Ishikawa (cell line): ENCODE measurements at regions not wholly inside any gene's neighbourhood (a gene's known extent, or its start where the extent isn't known, plus 50 kb on each side); places are given as distances from the start of the nearest gene placed in this dataset.

Source experiments
- CEBPB ChIP-seq: IDR thresholded peaks from 2 replicates; pipeline ENCODE4 v1.6.1; 2012
- CREB1 ChIP-seq: IDR thresholded peaks from 2 replicates; pipeline ENCODE4 v1.6.1; 2012; ENCODE audit warnings: low read depth
- EGR1 ChIP-seq: IDR thresholded peaks from 2 replicates; pipeline ENCODE4 v1.6.1; 2012
- EP300 ChIP-seq: IDR thresholded peaks from 2 replicates; pipeline ENCODE4 v1.6.1; 2012; ENCODE audit warnings: borderline replicate concordance
- FOXM1 ChIP-seq: IDR thresholded peaks from 2 replicates; pipeline ENCODE4 v1.6.1; 2012; ENCODE audit warnings: low read depth, borderline replicate concordance
- MAX ChIP-seq: IDR thresholded peaks from 2 replicates; pipeline ENCODE4 v1.6.1; 2012
- NFIC ChIP-seq: IDR thresholded peaks from 2 replicates; pipeline ENCODE4 v1.6.1; 2012
- RAD21 ChIP-seq: IDR thresholded peaks from 2 replicates; pipeline ENCODE4 v1.6.1; 2012; ENCODE audit warnings: low read depth
- REST ChIP-seq: IDR thresholded peaks from 2 replicates; pipeline ENCODE4 v1.6.1; 2012; ENCODE audit warnings: low read depth, mild to moderate bottlenecking
- TAF1 ChIP-seq: IDR thresholded peaks from 2 replicates; pipeline ENCODE4 v1.6.1; 2012; ENCODE audit warnings: low read depth, mild to moderate bottlenecking
- TCF12 ChIP-seq: IDR thresholded peaks from 2 replicates; pipeline ENCODE4 v1.6.1; 2012; ENCODE audit warnings: low read depth
- TEAD4 ChIP-seq: IDR thresholded peaks from 2 replicates; pipeline ENCODE4 v1.6.1; 2012
- USF1 ChIP-seq: IDR thresholded peaks from 2 replicates; pipeline ENCODE4 v1.6.1; 2012
- YY1 ChIP-seq: IDR thresholded peaks from 2 replicates; pipeline ENCODE4 v1.6.1; 2012; ENCODE audit warnings: low read depth
- ZBTB7A ChIP-seq: IDR thresholded peaks from 2 replicates; pipeline ENCODE4 v1.6.1; 2012; ENCODE audit warnings: low read depth

- TF ChIP-seq CEBPB (no peak), TEAD4 (no peak), YY1 (no peak), USF1 (no peak), RAD21 (no peak), NFIC (no peak), REST (no peak), CREB1 (no peak), FOXM1 (no peak), MAX (no peak), ZBTB7A (no peak), TCF12 (no peak)
Observed at GRCh38 chr9:120038342-120038741, 541.6 kb downstream of the CDK5RAP2 start.

- TF ChIP-seq EGR1 (no peak), FOXM1 (no peak), EP300 (no peak), CEBPB (no peak), ZBTB7A (no peak), TEAD4 (no peak), REST (no peak), YY1 (no peak), USF1 (no peak), TAF1 (no peak), MAX (no peak), RAD21 (no peak), NFIC (no peak), TCF12 (no peak), CREB1 (no peak)
Observed at GRCh38 chr9:120032639-120033038, 547.3 kb downstream of the CDK5RAP2 start.

GRCh38 chr9:120030847-120031246 is 549.1 kb downstream of the CDK5RAP2 start:
- TF ChIP-seq CEBPB (no peak), USF1 (no peak), EP300 (no peak), FOXM1 (no peak), TAF1 (no peak), REST (no peak), ZBTB7A (no peak), NFIC (no peak), MAX (no peak)

GRCh38 chr9:120018550-120018949 is 561.4 kb downstream of the CDK5RAP2 start:
- no peak for TF ChIP-seq USF1
- TF ChIP-seq REST: no peak
- no peak for TF ChIP-seq TCF12
- TF ChIP-seq MAX: no peak
- TF ChIP-seq EGR1: no peak
- no peak for TF ChIP-seq ZBTB7A
- TF ChIP-seq TAF1: no peak
- no peak for TF ChIP-seq RAD21
- TF ChIP-seq NFIC: no peak
